GM18868 (cell line): ENCODE measurements at regions not wholly inside any gene's neighbourhood (a gene's known extent, or its start where the extent isn't known, plus 50 kb on each side); places are given as distances from the start of the nearest gene placed in this dataset.

ENCODE experiments used
- ATAC-seq: cut with Tn5 transposase; IDR thresholded peaks from one replicate; pipeline ENCODE4 v1.9.1; 2021; ENCODE audit warnings: mild to moderate bottlenecking, moderate library complexity; ENCODE audit not compliant: unreplicated experiment

DNA sequence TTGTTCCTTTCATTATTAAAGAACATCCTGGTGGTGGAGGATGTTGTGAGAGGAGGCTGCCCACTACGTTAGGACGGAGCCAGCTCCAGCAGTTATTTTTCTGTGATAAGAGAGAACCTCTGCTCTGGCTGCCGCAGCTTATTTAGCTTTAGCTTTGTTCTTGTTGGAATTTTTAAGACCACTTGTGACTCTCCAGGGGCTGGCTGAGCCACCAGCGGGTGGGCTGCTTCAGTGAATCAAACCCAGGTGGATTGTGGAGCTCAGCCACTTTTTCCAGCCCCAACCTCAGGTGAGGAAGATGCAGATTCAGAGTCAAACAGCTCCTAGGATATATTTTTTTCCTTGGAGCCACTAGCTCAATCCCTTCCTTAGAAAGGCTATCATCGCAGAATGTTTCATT, 83.1 kb upstream of the CTTNBP2NL start:
- no peak for ATAC-seq

DNA sequence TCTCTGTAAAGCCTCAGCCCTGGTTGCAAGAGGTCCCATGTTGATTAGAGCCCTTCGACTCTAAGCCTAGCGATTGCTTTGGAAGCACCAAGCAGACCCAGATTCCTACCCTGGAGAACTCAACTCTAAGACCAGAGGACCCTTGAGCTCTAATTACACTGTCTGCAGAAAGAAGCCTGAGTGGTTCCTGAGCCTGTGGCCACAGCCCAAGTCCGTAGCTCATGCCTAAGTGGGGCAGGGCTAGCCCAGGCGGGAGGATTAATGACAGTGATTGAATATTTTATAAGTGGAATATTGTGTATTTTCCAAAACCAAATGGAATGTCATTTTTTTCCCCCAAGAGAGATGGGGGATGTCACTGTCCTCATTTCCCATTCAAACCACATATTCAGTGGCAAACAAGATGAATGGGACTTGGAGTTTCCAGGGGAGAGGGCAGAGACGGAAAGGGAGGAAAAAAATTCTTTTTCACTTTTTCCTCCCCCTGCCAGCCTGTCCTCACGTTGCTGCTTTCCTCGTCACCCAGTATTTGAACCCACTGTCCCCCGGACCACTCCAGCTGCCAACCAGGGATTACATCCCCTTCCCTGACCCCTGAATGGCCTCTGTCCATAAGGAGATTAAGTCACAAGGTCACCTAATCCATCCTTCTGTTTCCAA, 79.6 kb upstream of the CTTNBP2NL start:
- no peak for ATAC-seq

DNA sequence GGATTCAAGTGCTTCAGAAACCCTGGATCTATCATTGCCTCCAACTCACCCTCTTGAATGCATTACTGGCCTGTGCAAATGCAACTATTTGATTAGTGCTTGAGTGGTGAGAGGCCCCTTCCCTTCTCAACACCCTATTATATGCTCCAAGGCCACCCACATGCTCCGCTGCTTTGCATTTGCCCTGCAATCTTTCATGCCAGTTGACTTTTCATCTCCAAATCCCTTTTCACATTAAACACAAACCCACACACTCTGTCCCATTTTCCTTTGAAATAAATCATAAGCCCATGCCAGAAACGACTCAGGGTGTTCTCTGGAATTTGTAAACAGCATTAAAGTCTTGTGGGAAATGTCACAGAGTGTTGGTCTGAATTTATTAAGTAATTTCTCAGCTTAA, 78.9 kb upstream of the CTTNBP2NL start:
- ATAC-seq = no peak

GRCh38 chr1:112317611-112318062, 78.4 kb upstream of the CTTNBP2NL start:
- ATAC-seq = no peak

DNA sequence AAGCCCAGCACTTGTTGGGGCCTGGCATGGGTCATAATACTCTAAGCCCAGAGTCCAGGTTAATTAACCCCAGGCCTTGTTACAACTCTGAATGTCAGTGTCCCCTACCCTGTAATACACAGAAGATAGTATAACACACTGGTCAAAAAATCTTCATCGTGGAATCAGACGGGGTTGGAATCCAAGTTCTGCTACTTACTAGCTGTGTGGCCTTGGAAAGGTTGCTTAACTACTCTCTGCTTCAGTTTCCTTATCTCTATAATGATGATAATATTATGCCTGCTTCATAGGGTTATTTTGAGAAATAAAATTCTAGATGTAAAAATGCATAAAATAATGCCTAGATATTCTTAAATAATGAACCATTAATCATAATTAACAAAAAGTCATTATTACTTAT, 77.8 kb upstream of the CTTNBP2NL start:
- ATAC-seq = no peak

- ATAC-seq = no peak
These were observed 77.2 kb upstream of the CTTNBP2NL start for GRCh38 chr1:112318698-112319370.

- no peak for ATAC-seq
These were observed 76.5 kb upstream of the CTTNBP2NL start for GRCh38 chr1:112319371-112320040.

GRCh38 chr1:112320058-112320457, 76.0 kb upstream of the CTTNBP2NL start:
- no peak for ATAC-seq

- ATAC-seq = no peak
These were observed 74.0 kb upstream of the CTTNBP2NL start for GRCh38 chr1:112322018-112322417.

DNA sequence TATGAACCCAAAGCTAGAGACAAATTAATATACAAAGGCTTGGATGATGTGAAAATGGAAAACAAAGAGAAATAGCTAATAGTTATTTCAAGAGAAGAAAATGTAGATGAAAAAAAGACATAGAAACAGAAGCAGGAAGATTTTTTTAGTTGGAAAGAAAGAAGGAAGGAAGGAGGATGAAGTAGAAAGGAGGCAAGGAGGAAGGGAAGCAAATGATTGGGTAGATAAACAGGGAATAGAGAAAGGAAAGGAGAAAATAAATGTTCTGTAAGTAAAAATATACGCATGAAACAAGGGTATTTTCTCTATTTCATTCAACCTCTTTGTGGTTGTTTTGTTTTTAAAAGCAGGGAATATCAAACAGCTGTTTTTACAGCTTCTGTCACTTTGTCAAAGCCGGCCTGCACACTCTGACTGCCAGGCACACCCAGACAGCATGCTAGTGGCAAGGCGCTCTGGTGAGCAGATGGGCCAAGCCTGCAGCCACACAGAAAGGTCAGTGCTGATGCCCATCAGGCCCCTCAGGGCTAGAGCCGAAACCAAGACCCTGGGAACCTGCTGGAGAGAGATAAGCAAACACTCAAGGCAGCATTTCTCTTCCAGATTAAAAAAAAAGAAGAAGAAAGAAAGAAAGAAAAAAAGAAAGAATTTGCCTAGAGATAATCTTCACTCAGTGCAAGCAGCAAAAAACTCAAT, 72.9 kb upstream of the CTTNBP2NL start:
- no peak for ATAC-seq

DNA sequence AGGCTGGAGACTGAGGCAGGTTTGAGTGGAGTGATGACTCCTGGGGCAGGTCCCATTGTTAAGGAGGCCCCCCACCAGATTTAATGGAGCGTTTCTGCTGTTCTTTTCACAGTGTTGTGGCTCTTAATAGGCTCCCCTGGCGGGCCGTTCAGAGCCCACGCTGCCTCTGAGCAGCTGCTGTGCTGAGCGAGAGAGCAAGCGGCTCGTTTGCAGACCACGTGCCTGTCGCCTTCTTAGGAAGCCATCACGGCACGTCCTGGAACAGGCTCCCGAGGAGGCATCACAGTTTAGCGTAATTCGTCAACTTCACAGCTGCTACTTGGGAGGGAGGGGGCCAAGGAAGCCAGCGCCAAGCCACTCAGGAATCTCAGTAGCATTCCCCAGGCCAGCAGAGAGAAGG, 70.5 kb upstream of the CTTNBP2NL start:
- no peak for ATAC-seq

GRCh38 chr1:112328600-112328999, 67.4 kb upstream of the CTTNBP2NL start:
- no peak for ATAC-seq

DNA sequence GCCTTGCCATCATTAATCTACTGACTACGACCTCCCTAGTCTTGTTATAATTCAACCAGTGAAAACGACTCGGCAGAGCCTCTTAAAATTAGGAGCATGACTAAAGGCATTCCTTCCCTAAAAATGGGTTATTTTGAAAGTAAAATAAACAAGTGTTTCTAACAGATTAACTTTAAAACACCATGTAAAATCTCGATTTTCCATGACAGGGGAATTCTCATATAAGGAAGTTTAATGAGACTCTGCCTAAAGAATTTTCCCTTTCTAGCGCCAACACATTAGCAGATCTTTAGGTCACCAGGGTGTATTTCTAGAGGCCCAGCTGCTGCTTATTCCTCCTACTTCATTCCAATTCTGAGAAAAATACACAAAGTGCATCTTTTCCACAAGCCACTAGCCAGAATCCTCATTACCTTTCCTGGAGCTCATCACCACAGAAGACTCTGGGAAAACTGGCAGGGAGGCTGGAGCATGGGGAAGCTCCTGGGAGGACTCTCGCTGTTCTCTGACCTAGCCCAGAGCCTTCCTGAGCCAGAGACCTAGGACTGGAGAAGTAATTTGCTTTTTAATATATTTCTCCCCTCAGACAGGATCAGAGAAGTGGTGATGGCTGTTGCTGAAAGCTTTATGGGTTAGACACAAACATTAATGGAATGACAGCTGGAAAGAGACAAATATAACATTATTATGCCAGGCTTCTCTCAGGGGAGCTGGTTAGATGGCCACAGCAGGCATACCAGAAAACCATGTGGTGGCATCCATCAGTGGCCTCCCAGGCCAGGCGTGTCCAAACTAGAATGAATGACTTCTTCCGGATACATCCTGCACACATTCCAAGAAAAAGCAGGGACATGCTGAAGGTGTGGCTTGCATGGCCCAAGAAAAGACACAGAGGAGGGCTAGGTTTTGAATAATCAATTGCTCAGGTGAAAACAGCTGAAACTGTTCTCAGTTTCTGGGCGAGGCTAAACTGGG, 63.6 kb upstream of the CTTNBP2NL start:
- ATAC-seq = no peak

DNA sequence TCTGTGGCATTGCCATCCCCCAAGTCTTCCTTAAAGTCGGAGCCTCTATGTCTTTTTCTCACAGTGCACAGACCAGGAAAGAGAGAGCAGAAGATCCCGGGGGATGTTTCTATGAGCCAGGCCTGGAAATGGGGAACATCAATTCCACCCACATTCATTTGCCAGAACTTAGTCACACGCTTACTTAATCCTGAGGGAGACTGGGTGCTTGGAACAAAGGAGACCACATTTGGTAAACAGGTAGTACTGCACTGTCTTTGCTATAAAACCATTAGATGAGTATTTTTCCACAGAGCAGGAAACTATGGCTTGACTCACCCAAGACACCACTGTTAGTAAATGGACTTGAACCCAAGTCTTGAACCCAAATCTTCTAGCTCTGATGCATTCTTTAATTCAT, 60.7 kb upstream of the CTTNBP2NL start:
- ATAC-seq = no peak

- no peak for ATAC-seq
These were observed 58.9 kb upstream of the CTTNBP2NL start for GRCh38 chr1:112337028-112337531.

DNA sequence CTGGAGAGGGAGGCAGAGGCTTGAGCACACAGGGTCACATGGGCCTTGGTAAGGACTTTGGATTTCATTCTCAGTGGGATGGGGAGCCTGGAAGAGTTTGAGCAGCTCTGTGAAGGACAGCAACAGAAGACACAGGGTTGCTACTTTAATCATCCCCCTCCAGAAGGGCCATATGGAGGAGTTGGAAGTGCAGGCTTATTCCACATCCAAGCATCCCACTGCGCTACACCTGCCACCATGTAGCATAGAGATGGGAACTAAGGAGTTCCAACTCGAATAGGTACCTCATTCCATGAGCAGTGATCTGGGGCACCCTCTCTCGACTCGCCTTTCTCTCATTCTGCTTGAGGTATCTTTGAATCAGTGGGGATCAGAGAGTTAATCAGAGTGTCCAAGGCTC, 54.0 kb upstream of the CTTNBP2NL start:
- no peak for ATAC-seq

DNA sequence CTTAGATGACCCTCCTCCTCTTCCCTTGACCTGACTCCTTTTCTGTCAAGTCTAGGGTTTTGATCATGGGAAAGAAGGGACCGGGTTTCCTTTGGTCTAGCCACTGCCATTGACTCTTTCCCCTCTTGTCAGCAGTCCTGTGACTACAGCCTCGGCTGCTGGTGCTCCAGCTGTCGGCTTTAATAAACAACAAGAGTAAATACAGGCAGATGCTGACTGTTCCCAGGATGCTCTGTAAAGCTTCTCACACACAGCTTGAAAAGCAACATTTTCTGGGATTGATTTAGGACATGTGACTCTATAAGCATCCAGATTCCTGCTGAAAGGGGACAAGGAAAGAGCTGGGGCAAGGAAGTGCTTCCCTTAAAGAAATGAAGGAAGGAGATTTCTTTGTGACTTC, 53.5 kb upstream of the CTTNBP2NL start:
- no peak for ATAC-seq

GRCh38 chr1:112344754-112345423, 51.1 kb upstream of the CTTNBP2NL start:
- ATAC-seq = no peak
